Breast epithelium (tissue), 4 donors: ENCODE measurements at regions not wholly inside any gene's neighbourhood (a gene's known extent, or its start where the extent isn't known, plus 50 kb on each side); places are given as distances from the start of the nearest gene placed in this dataset.

Experiments used
- DNase-seq, 2 donors: peaks; one replicate each; pipeline ENCODE4 v3.0.0-alpha.2; 2019; ENCODE audit warnings: low spot score in 2 of 2
- H3K27ac ChIP-seq, 2 donors: fragments of 200-600 bp; sonication (generic) in 1 of 2; one replicate each; pipeline ENCODE4 v1.5.1; 2016 to 2019; ENCODE audit warnings: mild to moderate bottlenecking in 1 of 2
- H3K27me3 ChIP-seq, 2 donors: fragments of 200-600 bp; sonication (generic) in 1 of 2; one replicate each; pipeline versions ENCODE4 v1.5.1 to v1.6.0; 2017 to 2019; ENCODE audit warnings: control low read depth in 1 of 2, mild to moderate bottlenecking in 1 of 2
- H3K36me3 ChIP-seq: fragments of 200-600 bp; one replicate; pipeline ENCODE4 v1.5.1; 2019
- H3K4me1 ChIP-seq, 2 donors: fragments of 200-600 bp; sonication (generic); one replicate each; pipeline ENCODE4 v1.5.1; 2016 to 2019; ENCODE audit warnings: control low read depth in 1 of 2
- H3K4me3 ChIP-seq, 3 donors: fragments of 200-600 bp; sonication (generic); 1 replicate in 2 of 3; 2 replicates in 1 of 3; pipeline ENCODE4 v1.5.1; 2016 to 2019; ENCODE audit warnings: mild to moderate bottlenecking in 3 of 3, moderate library complexity in 2 of 3
- H3K9me3 ChIP-seq, 2 donors: fragments of 200-600 bp; sonication (generic) in 1 of 2; one replicate each; pipeline ENCODE4 v1.5.1; 2016 to 2019; ENCODE audit warnings: control low read depth in 1 of 2
- POLR2A ChIP-seq: fragments of 450-650 bp; IDR thresholded peaks from one replicate; pipeline ENCODE4 v1.6.1; 2016; ENCODE audit warnings: antibody characterized with exemption, mild to moderate bottlenecking, moderate library complexity
- POLR2AphosphoS5 ChIP-seq, 3 donors: sonication (generic); formaldehyde crosslinking; IDR thresholded peaks; one replicate each; pipeline ENCODE4 v1.6.1; 2017; ENCODE audit warnings: antibody characterized with exemption in 3 of 3
- intact Hi-C: fragments of 100-400 bp; cut with DNase I; formaldehyde crosslinking; loops from one replicate; pipeline ENCODE4 v1.15.1; 2023; ENCODE audit warnings: low total_unique reads
- TF ChIP-seq, protein P1 (sequence below), 3 donors: fragments of 450-650 bp; IDR thresholded peaks; one replicate each; pipeline ENCODE4 v1.5.1; 2016 to 2017; ENCODE audit warnings: antibody characterized with exemption in 3 of 3, mild to moderate bottlenecking in 3 of 3, moderate library complexity in 3 of 3

DNA sequence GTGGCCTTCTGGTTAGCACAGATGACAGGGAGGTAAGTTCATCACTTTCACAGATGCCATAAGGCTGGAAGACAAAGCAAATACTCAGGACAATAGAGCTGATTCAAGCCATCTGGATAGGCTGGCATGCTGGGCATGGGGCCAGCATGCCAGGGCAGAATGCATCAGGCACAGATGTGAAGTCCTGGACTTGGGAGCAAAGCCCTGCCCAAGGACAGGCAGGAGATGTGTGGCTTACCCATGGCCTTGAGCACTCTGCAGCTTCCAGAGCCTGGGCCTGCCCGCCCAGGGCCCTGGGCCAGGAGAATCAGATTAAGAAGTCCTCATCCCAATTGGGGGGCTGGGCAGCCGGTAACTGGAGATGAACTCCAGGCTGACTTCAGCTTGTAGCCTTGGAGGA, 135.7 kb upstream of the ZC3H12A start:
- Histone ChIP-seq H3K4me1 (no peaks in the 10 kb centered on the region), H3K36me3 (no peaks in the 10 kb centered on the region), H3K27ac (no peak overlapping the region), H3K4me3 (no peak overlapping the region), H3K9me3 (no peaks in the 10 kb centered on the region), H3K27me3 (no peaks in the 10 kb centered on the region)
- TF ChIP-seq POLR2A (no peak), POLR2AphosphoS5 (IDR thresholded peaks at IDR 0.05) (no peak)
- TF ChIP-seq, protein P1, sequence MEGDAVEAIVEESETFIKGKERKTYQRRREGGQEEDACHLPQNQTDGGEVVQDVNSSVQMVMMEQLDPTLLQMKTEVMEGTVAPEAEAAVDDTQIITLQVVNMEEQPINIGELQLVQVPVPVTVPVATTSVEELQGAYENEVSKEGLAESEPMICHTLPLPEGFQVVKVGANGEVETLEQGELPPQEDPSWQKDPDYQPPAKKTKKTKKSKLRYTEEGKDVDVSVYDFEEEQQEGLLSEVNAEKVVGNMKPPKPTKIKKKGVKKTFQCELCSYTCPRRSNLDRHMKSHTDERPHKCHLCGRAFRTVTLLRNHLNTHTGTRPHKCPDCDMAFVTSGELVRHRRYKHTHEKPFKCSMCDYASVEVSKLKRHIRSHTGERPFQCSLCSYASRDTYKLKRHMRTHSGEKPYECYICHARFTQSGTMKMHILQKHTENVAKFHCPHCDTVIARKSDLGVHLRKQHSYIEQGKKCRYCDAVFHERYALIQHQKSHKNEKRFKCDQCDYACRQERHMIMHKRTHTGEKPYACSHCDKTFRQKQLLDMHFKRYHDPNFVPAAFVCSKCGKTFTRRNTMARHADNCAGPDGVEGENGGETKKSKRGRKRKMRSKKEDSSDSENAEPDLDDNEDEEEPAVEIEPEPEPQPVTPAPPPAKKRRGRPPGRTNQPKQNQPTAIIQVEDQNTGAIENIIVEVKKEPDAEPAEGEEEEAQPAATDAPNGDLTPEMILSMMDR (IDR thresholded peaks at IDR 0.05) = no peak
- DNase-seq = no peak
- intact Hi-C loops = no loop called here

DNA sequence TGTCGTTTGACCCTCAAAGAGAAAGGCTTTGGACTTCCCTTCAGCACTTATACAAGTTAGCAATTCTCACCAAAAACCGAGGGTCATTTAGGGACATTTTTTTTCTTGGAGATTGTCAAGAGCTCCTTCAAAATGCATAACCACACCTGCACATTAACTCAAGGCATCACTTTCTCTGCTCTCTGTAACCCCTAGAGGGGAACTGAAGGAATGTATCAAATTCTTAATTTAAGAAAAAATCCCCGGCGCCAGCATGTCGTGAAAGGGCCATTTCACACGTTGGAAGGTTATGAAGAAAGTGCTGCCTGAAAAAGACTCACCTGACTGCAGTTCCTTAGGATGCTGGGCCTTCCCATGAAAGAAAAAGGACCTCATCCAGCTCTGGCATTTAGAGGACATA, 131.6 kb upstream of the ZC3H12A start:
- DNase-seq = no peak
- TF ChIP-seq POLR2AphosphoS5 (IDR thresholded peaks at IDR 0.05) (no peak), POLR2A (no peak)
- TF ChIP-seq, protein P1 (IDR thresholded peaks at IDR 0.05) = no peak
- Histone ChIP-seq H3K4me1 (no peaks in the 10 kb centered on the region), H3K36me3 (no peaks in the 10 kb centered on the region), H3K9me3 (no peaks in the 10 kb centered on the region), H3K27ac (no peak overlapping the region), H3K4me3 (no peak overlapping the region), H3K27me3 (no peaks in the 10 kb centered on the region)
- intact Hi-C loops = no loop called here

DNA sequence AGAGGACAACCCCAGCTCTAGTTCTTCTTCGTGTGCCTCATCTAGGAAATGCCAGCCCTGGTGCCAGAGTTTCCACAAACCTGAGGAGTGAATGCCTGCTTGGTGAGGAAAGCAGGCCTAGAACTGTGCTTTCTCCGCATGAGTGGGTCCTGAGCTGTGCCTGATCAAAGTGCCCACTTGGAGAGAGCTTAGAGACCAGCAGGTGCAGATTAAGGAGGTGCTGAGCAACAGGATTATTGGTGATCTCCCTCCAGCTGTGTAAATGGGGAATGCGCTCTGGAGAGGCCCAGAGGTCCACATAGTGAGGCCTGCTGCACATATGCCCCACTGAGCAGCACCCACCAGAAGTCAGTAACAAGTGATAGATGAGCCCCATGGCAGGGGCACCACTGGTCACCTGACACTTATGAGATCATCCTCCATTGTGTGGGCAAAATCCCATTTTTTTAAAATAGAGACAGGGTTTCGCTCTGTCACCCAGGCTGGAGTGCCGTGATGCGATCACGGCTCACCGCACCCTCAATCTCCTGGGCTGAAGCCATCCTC, 127.2 kb upstream of the ZC3H12A start:
- no peaks in the 10 kb centered on the region for H3K27me3 ChIP-seq
- H3K4me1 ChIP-seq = no peaks in the 10 kb centered on the region
- no peaks in the 10 kb centered on the region for H3K9me3 ChIP-seq
- H3K4me3 ChIP-seq = no peak overlapping the region
- DNase-seq = no peak
- H3K27ac ChIP-seq = no peak overlapping the region
- intact Hi-C loops = no loop called here
- H3K36me3 ChIP-seq = no peaks in the 10 kb centered on the region
- TF ChIP-seq POLR2AphosphoS5 (IDR thresholded peaks at IDR 0.05) = no peak
- TF ChIP-seq, protein P1 (IDR thresholded peaks at IDR 0.05) = no peak
- TF ChIP-seq POLR2A = no peak

DNA sequence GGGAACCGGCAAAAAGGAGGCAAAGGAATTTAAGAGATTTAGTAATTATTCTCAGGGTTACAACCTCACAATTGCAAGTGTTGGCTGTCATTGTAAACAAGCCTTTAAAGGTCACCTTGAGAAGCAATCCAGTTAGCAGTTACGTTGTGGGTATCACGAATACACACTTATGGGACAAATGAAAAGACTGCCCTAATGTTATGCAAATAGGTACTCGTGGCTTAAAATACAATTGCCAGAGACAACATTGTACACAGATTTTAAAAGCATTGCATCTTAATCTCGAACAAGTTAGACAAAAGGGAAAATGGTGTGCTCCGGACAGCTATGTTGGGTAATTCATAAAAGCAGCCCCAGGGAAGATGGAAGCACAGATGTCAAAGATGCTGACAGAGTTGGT, 120.5 kb upstream of the ZC3H12A start:
- intact Hi-C loops = no loop called here

DNA sequence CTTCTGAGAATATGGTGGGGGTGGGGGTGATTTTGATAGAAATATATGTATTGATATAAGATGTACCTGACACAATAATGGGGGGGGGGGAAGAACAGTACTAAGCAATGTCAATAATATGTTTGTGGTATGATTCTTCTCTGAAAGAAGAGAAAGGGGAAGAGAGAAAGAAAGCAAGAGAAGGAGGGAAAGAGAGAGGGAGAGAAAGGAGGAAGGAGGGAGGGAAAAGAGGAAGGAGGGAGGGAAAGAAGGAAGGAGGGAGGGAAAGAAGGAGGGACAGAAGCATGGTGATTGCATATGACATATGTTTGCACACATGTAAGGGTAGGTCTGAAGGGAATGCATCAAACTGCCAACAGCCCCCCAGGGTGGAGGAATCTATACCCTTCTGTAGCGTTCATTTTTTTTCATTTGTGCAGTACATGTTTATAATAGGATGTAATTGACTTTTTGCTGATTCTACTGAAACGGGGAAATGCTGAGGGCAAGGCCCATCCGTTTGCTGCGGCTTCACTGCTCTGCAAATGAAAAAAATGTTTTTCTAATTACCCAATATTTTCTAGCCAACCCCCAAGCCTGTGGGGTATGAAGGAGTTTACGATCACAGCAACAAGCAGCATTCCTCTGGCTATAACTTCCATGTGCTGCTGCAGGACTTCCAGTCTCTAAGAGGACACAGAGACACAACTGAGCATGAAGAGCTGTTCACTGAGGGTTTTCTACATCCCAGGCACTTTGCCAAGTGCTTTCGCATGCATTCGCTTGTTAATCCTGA, 119.3 kb upstream of the ZC3H12A start:
- H3K36me3 ChIP-seq = no peaks in the 10 kb centered on the region
- intact Hi-C loops = no loop called here
- no peak for DNase-seq
- peaks cover 0 to 1% of the 10 kb centered on the region in 2 donors for H3K27me3 ChIP-seq
- no peaks in the 10 kb centered on the region for H3K9me3 ChIP-seq
- no peaks in the 10 kb centered on the region for H3K4me1 ChIP-seq
- no peak for TF ChIP-seq POLR2A
- TF ChIP-seq, protein P1 (IDR thresholded peaks at IDR 0.05) = no peak
- TF ChIP-seq POLR2AphosphoS5 (IDR thresholded peaks at IDR 0.05) = no peak
- no peak overlapping the region for H3K27ac ChIP-seq
- H3K4me3 ChIP-seq = no peak overlapping the region

More for the DNA sequence above, 120.5 kb upstream of the ZC3H12A start:
- DNase-seq = no peak
- Histone ChIP-seq H3K27ac (no peak overlapping the region), H3K27me3 (no peaks in the 10 kb centered on the region), H3K9me3 (no peaks in the 10 kb centered on the region), H3K4me3 (no peak overlapping the region), H3K36me3 (no peaks in the 10 kb centered on the region), H3K4me1 (no peaks in the 10 kb centered on the region)
- TF ChIP-seq, protein P1 (IDR thresholded peaks at IDR 0.05) = no peak
- TF ChIP-seq POLR2AphosphoS5 (IDR thresholded peaks at IDR 0.05) = no peak
- no peak for TF ChIP-seq POLR2A
